B cell (primary cell): ENCODE measurements at regions not wholly inside any gene's neighbourhood (a gene's known extent, or its start where the extent isn't known, plus 50 kb on each side); places are given as distances from the start of the nearest gene placed in this dataset.

Source experiments
- ATAC-seq: fragments of 200-7000 bp; cut with Tn5 transposase; one replicate; pipeline ENCODE4 v1.10.0; 2021; ENCODE audit warnings: low read depth, mild to moderate bottlenecking, moderate number of reproducible peaks, moderate library complexity
- CTCF ChIA-PET: fragments of 350-600 bp; sonication (Branson Sonifier 250); formaldehyde crosslinking; loops from one replicate; lab custom pipeline; 2021; ENCODE audit warnings: antibody characterized with exemption, inconsistent platforms; lab: Charles Lee
- POLR2A ChIA-PET: fragments of 350-600 bp; sonication (Branson Sonifier 250); formaldehyde crosslinking; loops from one replicate; lab custom pipeline; 2021; ENCODE audit warnings: antibody characterized with exemption; lab: Charles Lee
- DNase-seq: peaks from one replicate; pipeline ENCODE4 v3.0.0; 2013
- H2AFZ ChIP-seq: 2 replicates; pipeline ENCODE4 v1.6.1; 2012; ENCODE audit warnings: mild to moderate bottlenecking, low read depth, low read length; ENCODE audit not compliant: insufficient read depth, poor library complexity, severe bottlenecking
- H3K27ac ChIP-seq, 2 donors: 1 replicate in 1 of 2; 2 replicates in 1 of 2; pipeline ENCODE4 v1.5.1; 2012 to 2013; ENCODE audit warnings: low read length in 2 of 2, mild to moderate bottlenecking in 2 of 2, moderate library complexity in 1 of 2
- H3K27me3 ChIP-seq, 4 experiments: fragments of 200-600 bp in 1 of 4; sonication (generic) in 1 of 4; replicated peaks in 1 of 4; 1 replicate in 2 of 4; 2 replicates in 2 of 4; pipeline versions ENCODE4 v1.6.1 to v1.7.0; 2013 to 2016; ENCODE audit warnings: low read length in 3 of 4, mild to moderate bottlenecking in 2 of 4, mixed read lengths in 1 of 4, moderate library complexity in 1 of 4; ENCODE audit not compliant: insufficient read depth in 4 of 4, control insufficient read depth in 3 of 4; ENCODE audit errors: control extremely low read depth in 1 of 4
- H3K36me3 ChIP-seq, 2 experiments: replicated peaks in 1 of 2; 1 replicate in 1 of 2; 2 replicates in 1 of 2; pipeline versions ENCODE4 v1.6.1 to v1.7.1; 2013; ENCODE audit warnings: low read length in 1 of 2; ENCODE audit not compliant: insufficient read depth in 2 of 2, control insufficient read depth in 1 of 2; ENCODE audit errors: control extremely low read depth in 1 of 2, extremely low read depth in 1 of 2
- H3K4me1 ChIP-seq, 2 donors: fragments of 200-600 bp in 1 of 2; sonication (generic) in 1 of 2; 1 replicate in 1 of 2; 2 replicates in 1 of 2; pipeline versions ENCODE4 v1.5.1 to v1.6.1; 2013 to 2017; ENCODE audit warnings: low read length in 2 of 2; ENCODE audit not compliant: control insufficient read depth in 2 of 2, insufficient read depth in 2 of 2
- H3K4me2 ChIP-seq: replicated peaks from 2 replicates; pipeline ENCODE3; 2012; ENCODE audit warnings: mild to moderate bottlenecking, low read depth, low read length; ENCODE audit not compliant: poor library complexity, severe bottlenecking
- H3K4me3 ChIP-seq, 5 experiments: fragments of 200-600 bp in 1 of 5; sonication (generic) in 1 of 5; 1 replicate in 3 of 5; 2 replicates in 2 of 5; pipeline versions ENCODE4 v1.5.1 to v1.7.0; 2011 to 2016; ENCODE audit warnings: low read length in 4 of 5, mild to moderate bottlenecking in 4 of 5, low read depth in 2 of 5, control low read depth in 1 of 5, moderate library complexity in 1 of 5; ENCODE audit not compliant: insufficient read depth in 1 of 5; ENCODE audit errors: control extremely low read depth in 1 of 5, extremely low read depth in 1 of 5
- H3K79me2 ChIP-seq: fragments of 200-600 bp; sonication (generic); one replicate; pipeline ENCODE4 v1.6.0; 2016; ENCODE audit warnings: low read length; ENCODE audit not compliant: control insufficient read depth, insufficient read depth
- H3K9ac ChIP-seq: fragments of 200-600 bp; sonication (generic); 2 replicates; pipeline ENCODE4 v1.6.1; 2017; ENCODE audit warnings: mild to moderate bottlenecking, low read length, moderate library complexity
- H3K9me3 ChIP-seq, 3 donors: one replicate each; pipeline versions ENCODE4 v1.6.1 to v1.7.1; 2013; ENCODE audit warnings: low read length in 2 of 3; ENCODE audit not compliant: control insufficient read depth in 2 of 3, insufficient read depth in 1 of 3; ENCODE audit errors: control extremely low read depth in 1 of 3
- H4K20me1 ChIP-seq: 2 replicates; pipeline ENCODE4 v1.6.0; 2012; ENCODE audit warnings: mild to moderate bottlenecking, low read length; ENCODE audit not compliant: insufficient read depth, control insufficient read depth, poor library complexity, severe bottlenecking
- H3K27ac Mint-ChIP-seq: one replicate; pipeline ENCODE4 v1.8.0; 2021; ENCODE audit warnings: mixed read lengths
- H3K27me3 Mint-ChIP-seq: one replicate; pipeline ENCODE4 v1.8.0; 2021; ENCODE audit warnings: mixed read lengths
- H3K4me1 Mint-ChIP-seq: one replicate; pipeline ENCODE4 v1.8.0; 2021; ENCODE audit warnings: mixed read lengths
- H3K4me3 Mint-ChIP-seq: one replicate; pipeline ENCODE4 v1.8.0; 2021; ENCODE audit warnings: mixed read lengths
- H3K9me3 Mint-ChIP-seq: one replicate; pipeline ENCODE4 v1.8.0; 2022; ENCODE audit warnings: mixed read lengths; ENCODE audit not compliant: insufficient read depth
- EZH2 ChIP-seq: IDR thresholded peaks from 2 replicates; pipeline ENCODE4 v1.6.1; 2012; ENCODE audit warnings: borderline replicate concordance, low read depth, mild to moderate bottlenecking, moderate library complexity, low read length; ENCODE audit not compliant: insufficient read depth, poor library complexity, severe bottlenecking
- whole genome bisulfite sequencing: methylation state at CpG from one replicate; pipeline ENCODE4 v1.1.5; 2013; ENCODE audit warnings: missing lambda C conversion rate; ENCODE audit not compliant: insufficient coverage; 5-methylcytosine and 5-hydroxymethylcytosine counted together
- intact Hi-C: fragments of 100-400 bp; cut with micrococcal nuclease; formaldehyde crosslinking; loops from one replicate; pipeline ENCODE4 v1.10.0; 2022
- TF ChIP-seq, protein P1 (sequence below): fragments of 200-600 bp; IDR thresholded peaks from one replicate; pipeline ENCODE4 v1.8.0; 2022; ENCODE audit warnings: antibody characterized with exemption, mild to moderate bottlenecking

- no peaks in the 10 kb centered on the region for H3K4me1 ChIP-seq
- intact Hi-C loops = no loop called here
- 92% methylated on average over 13 of the region's 13 CpGs for WGBS
- Mint-ChIP-seq H3K27ac (no peak overlapping the region), H3K9me3 (peaks cover 3% of the 10 kb centered on the region), H3K27me3 (peaks cover 14% of the 10 kb centered on the region), H3K4me1 (no peaks in the 10 kb centered on the region), H3K4me3 (no peak overlapping the region)
- H3K4me2 ChIP-seq = no peak overlapping the region
- ChIA-PET CTCF (interaction anchor here (0.7 kb wide), 1 partner anchor 90 kb away, joined by 3 read pairs; no protein-coding TSS in a partner anchor), POLR2A (no interaction called here)
- no peak overlapping the region for H3K27ac ChIP-seq
- ATAC-seq = no peak
- no peak for DNase-seq
- no peak overlapping the region for H3K9ac ChIP-seq
- TF ChIP-seq EZH2 = no peak
- TF ChIP-seq, protein P1, sequence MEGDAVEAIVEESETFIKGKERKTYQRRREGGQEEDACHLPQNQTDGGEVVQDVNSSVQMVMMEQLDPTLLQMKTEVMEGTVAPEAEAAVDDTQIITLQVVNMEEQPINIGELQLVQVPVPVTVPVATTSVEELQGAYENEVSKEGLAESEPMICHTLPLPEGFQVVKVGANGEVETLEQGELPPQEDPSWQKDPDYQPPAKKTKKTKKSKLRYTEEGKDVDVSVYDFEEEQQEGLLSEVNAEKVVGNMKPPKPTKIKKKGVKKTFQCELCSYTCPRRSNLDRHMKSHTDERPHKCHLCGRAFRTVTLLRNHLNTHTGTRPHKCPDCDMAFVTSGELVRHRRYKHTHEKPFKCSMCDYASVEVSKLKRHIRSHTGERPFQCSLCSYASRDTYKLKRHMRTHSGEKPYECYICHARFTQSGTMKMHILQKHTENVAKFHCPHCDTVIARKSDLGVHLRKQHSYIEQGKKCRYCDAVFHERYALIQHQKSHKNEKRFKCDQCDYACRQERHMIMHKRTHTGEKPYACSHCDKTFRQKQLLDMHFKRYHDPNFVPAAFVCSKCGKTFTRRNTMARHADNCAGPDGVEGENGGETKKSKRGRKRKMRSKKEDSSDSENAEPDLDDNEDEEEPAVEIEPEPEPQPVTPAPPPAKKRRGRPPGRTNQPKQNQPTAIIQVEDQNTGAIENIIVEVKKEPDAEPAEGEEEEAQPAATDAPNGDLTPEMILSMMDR = no peak
- no peaks in the 10 kb centered on the region for H3K27me3 ChIP-seq
- no peaks in the 10 kb centered on the region for H3K36me3 ChIP-seq
- H3K4me3 ChIP-seq = no peak overlapping the region
- H2AFZ ChIP-seq = no peak overlapping the region
- H4K20me1 ChIP-seq = no peaks in the 10 kb centered on the region
- H3K9me3 ChIP-seq = no peaks in the 10 kb centered on the region
- no peaks in the 10 kb centered on the region for H3K79me2 ChIP-seq
Measured at GRCh38 chr5:2052687-2053086, 170.0 kb upstream of the IRX4 start.

- H3K4me3 ChIP-seq = no peak overlapping the region
- POLR2A ChIA-PET = no interaction called here
- Mint-ChIP-seq H3K27ac (no peak overlapping the region), H3K4me3 (no peak overlapping the region), H3K9me3 (peaks cover 2% of the 10 kb centered on the region), H3K4me1 (no peaks in the 10 kb centered on the region), H3K27me3 (peaks cover 14% of the 10 kb centered on the region)
- H3K4me2 ChIP-seq = no peak overlapping the region
- H3K9ac ChIP-seq = no peak overlapping the region
- intact Hi-C loops = no loop called here
- ATAC-seq (no peak), DNase-seq (no peak)
- 67% methylated on average over 1 of the region's 2 CpGs for WGBS
- no peak overlapping the region for H2AFZ ChIP-seq
- no peaks in the 10 kb centered on the region for H4K20me1 ChIP-seq
- no peaks in the 10 kb centered on the region for H3K27me3 ChIP-seq
- no peak overlapping the region for H3K27ac ChIP-seq
- H3K4me1 ChIP-seq = no peaks in the 10 kb centered on the region
- no peaks in the 10 kb centered on the region for H3K79me2 ChIP-seq
- no peaks in the 10 kb centered on the region for H3K36me3 ChIP-seq
- H3K9me3 ChIP-seq = no peaks in the 10 kb centered on the region
- CTCF ChIA-PET = no interaction called here
- TF ChIP-seq, protein P1 = no peak
- no peak for TF ChIP-seq EZH2
Measured at GRCh38 chr5:2049876-2050275, 167.2 kb upstream of the IRX4 start.
